ENCODE measurements at regions not wholly inside any gene's neighbourhood (a gene's known extent, or its start where the extent isn't known, plus 50 kb on each side); places are given as distances from the start of the nearest gene placed in this dataset.

- no peak for TF ChIP-seq CTCF (conservative IDR thresholded peaks at IDR 0.05; ENCODE audit: low read length)
- TF ChIP-seq EZH2phosphoT487 (IDR thresholded peaks at IDR 0.05; ENCODE audit: borderline replicate concordance, low read depth, low read length): no peak
These were observed 273.8 kb downstream of the C16orf95 start for GRCh38 chr16:87043231-87044031.

Measured in OCI-LY7 (cell line).